Colonic mucosa (tissue), 4 donors: ENCODE measurements at regions not wholly inside any gene's neighbourhood (a gene's known extent, or its start where the extent isn't known, plus 50 kb on each side); places are given as distances from the start of the nearest gene placed in this dataset.

Source experiments
- DNase-seq: peaks from one replicate; pipeline ENCODE4 v3.0.0-alpha.2; 2020
- H3K27ac ChIP-seq: fragments of 200-600 bp; one replicate; pipeline ENCODE4 v1.8.0; 2021
- H3K27me3 ChIP-seq: fragments of 200-600 bp; one replicate; pipeline ENCODE4 v1.8.0; 2021
- H3K36me3 ChIP-seq: fragments of 200-600 bp; one replicate; pipeline ENCODE4 v1.8.0; 2021
- H3K4me1 ChIP-seq: fragments of 200-600 bp; one replicate; pipeline ENCODE4 v1.8.0; 2021; ENCODE audit warnings: mild to moderate bottlenecking
- H3K4me3 ChIP-seq: fragments of 200-600 bp; one replicate; pipeline ENCODE4 v1.8.0; 2021
- H3K9ac ChIP-seq, 2 donors: one replicate each; pipeline ENCODE4 v1.7.0; 2013; ENCODE audit warnings: control low read depth in 2 of 2, low read depth in 2 of 2, low read length in 2 of 2
- H3K9me3 ChIP-seq: fragments of 200-600 bp; one replicate; pipeline ENCODE4 v1.8.0; 2021
- CTCF ChIP-seq: fragments of 200-600 bp; IDR thresholded peaks from one replicate; pipeline ENCODE4 v1.8.0; 2022; ENCODE audit warnings: antibody characterized with exemption, mild to moderate bottlenecking
- intact Hi-C: fragments of 100-400 bp; cut with DNase I; formaldehyde crosslinking; loops from one replicate; pipeline ENCODE4 v1.14.1; 2022
- donor health status: healthy.
- donor health status: DM: no; HTN: no; CAD: no.
- donor health status: DM: no; HTN: no; CAD: no.

GRCh38 chr5:89981878-89982773 lies 427.4 kb downstream of the CETN3 start:
- intact Hi-C loops: no loop called here
- no peak overlapping the region for H3K4me3 ChIP-seq

GRCh38 chr5:89981021-89981420 lies 428.5 kb downstream of the CETN3 start:
- no peak for DNase-seq
- no peaks in the 10 kb centered on the region for H3K4me1 ChIP-seq
- no peak overlapping the region for H3K4me3 ChIP-seq
- intact Hi-C loops: no loop called here
- H3K9me3 ChIP-seq: no peaks in the 10 kb centered on the region
- H3K36me3 ChIP-seq: no peaks in the 10 kb centered on the region
- no peak overlapping the region for H3K9ac ChIP-seq
- no peak overlapping the region for H3K27ac ChIP-seq
- H3K27me3 ChIP-seq: no peaks in the 10 kb centered on the region
- TF ChIP-seq CTCF: no peak

More at GRCh38 chr5:89981878-89982773, 427.4 kb downstream of the CETN3 start:
- H3K36me3 ChIP-seq: no peaks in the 10 kb centered on the region
- no peaks in the 10 kb centered on the region for H3K4me1 ChIP-seq
- no peak for DNase-seq
- H3K27me3 ChIP-seq: no peaks in the 10 kb centered on the region
- no peaks in the 10 kb centered on the region for H3K9me3 ChIP-seq
- H3K9ac ChIP-seq: no peak overlapping the region
- TF ChIP-seq CTCF: no peak
- H3K27ac ChIP-seq: no peak overlapping the region

GRCh38 chr5:89973516-89973915 lies 436.0 kb downstream of the CETN3 start:
- Histone ChIP-seq H3K36me3 (no peaks in the 10 kb centered on the region), H3K4me1 (no peaks in the 10 kb centered on the region), H3K9me3 (no peaks in the 10 kb centered on the region), H3K4me3 (no peak overlapping the region), H3K9ac (no peak overlapping the region), H3K27ac (no peak overlapping the region), H3K27me3 (no peaks in the 10 kb centered on the region)
- TF ChIP-seq CTCF: no peak
- no peak for DNase-seq
- intact Hi-C loops: no loop called here

GRCh38 chr5:89972901-89973300 lies 436.7 kb downstream of the CETN3 start:
- Histone ChIP-seq H3K4me1 (no peaks in the 10 kb centered on the region), H3K27ac (no peak overlapping the region), H3K27me3 (no peaks in the 10 kb centered on the region), H3K9ac (no peak overlapping the region), H3K9me3 (no peaks in the 10 kb centered on the region), H3K36me3 (no peaks in the 10 kb centered on the region), H3K4me3 (no peak overlapping the region)
- no peak for DNase-seq
- intact Hi-C loops: no loop called here
- TF ChIP-seq CTCF: no peak

- Histone ChIP-seq H3K27ac (no peak overlapping the region), H3K27me3 (no peaks in the 10 kb centered on the region), H3K9ac (no peak overlapping the region), H3K4me1 (no peaks in the 10 kb centered on the region), H3K4me3 (no peak overlapping the region), H3K9me3 (no peaks in the 10 kb centered on the region), H3K36me3 (no peaks in the 10 kb centered on the region)
- DNase-seq: no peak
- intact Hi-C loops: no loop called here
- TF ChIP-seq CTCF: no peak
Measured at GRCh38 chr5:89968958-89969381, 440.6 kb downstream of the CETN3 start.
